AG08396 (cell line): ENCODE measurements at regions not wholly inside any gene's neighbourhood (a gene's known extent, or its start where the extent isn't known, plus 50 kb on each side); places are given as distances from the start of the nearest gene placed in this dataset.

ENCODE experiments used
- DNase-seq: peaks from one replicate; pipeline ENCODE4 v3.0.0; 2012; ENCODE audit warnings: low spot score, mixed read lengths

DNA sequence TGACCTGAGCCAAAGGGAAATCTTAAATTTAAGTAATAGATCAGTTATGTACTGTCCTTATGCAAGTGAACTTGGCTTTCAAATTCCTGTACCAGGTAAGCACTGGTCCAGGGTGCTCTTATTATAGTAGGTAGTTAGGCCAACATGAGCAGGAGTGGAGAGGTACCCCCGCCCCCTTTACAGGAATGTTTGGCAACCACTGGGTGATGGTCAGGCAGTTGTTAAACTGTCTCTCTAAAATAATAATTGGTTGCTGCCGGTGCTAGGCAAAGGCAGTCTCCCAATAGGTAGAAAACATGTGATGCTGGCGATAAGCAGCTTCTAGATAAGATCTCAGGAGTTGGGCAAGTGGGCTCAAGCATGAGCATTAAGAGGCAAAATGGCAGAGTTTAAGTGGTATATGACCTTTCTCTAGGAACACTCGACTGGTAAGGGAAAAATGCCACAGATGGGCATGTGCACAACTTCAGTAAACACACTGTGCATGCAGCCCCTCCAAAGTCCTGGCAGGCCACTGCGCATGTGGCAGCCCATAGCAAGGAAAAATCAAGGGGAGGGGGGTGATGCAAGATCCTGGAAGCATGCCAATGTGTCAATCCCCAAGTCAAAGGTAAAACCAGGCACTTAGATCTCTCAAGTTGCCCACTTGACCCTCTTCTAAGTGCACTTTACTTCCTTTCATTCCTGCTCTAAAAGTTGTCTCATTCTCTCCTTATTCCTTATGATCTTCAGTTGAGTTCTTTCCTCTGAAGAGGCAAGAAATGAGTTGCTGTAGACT is 1239.7 kb downstream of the C4orf33 start:
- DNase-seq = no peak

DNA sequence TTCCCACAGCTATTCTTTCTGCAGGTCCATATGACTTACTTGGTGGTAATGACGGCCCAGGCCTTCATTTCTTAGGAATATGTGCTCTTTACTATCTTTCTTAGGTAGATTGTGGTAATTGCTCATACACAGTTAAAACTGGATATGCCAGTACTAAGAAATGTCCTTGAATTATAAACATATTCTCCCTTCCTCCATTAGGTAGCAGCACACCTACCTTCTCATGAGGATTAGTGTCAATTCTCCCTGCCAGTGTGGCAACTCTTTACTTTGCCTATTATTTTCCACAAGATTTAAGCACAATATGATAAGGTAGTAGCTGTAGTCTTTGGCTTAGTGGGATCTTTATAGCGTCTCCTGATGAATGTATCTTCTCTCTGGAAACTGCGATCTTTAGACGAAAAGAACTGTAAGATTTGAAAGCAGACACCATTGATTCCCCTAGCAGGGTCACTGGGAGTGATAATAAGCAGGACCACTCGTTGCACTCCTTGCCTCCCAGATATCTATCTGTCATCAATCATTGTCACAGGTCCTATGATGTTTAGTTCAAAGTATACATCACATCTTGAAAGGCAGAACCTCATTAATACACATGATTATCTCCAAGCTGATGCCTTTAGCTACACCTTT is 1240.7 kb downstream of the C4orf33 start:
- peak; percentile 2 for DNase-seq

DNA sequence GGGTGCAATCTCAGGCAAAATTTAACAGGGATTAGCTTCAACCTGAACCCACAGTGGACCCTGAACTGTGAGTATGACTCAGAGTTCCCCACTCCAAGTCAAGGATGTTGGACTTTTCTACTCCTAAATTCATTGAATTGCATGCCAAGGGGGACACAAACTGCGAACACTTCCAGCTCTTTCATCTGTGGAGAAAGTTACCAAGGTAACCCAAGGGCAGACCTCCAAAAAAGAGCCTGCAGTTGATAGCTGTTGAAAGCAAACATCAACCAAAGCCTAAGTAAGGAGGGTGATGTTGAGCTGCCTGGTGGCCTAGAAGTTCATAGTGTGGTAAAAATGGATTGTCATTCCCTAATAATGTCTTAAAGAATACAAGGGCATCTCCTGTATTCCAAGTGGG is 1242.9 kb downstream of the C4orf33 start:
- DNase-seq = no peak

DNA sequence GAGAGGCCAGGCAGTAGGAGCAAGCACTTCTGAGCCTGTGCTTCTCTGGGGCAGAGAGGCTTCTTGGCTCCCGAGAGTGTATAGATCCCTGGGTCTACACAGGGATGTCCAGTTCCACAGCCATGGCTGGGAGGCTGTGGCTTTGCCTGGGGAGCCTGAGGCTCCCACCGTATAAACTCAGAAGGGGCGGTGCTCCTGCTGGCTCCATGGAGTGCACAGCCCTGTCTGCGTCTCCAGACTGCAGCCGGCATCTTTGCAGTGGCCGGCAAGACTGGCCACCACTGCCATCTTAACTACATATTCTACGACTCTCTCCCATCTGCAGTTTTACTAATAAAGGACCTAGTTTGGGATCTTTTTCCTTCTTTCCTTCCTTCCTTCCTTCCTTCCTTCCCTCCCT is 1253.8 kb downstream of the C4orf33 start:
- DNase-seq = no peak

DNA sequence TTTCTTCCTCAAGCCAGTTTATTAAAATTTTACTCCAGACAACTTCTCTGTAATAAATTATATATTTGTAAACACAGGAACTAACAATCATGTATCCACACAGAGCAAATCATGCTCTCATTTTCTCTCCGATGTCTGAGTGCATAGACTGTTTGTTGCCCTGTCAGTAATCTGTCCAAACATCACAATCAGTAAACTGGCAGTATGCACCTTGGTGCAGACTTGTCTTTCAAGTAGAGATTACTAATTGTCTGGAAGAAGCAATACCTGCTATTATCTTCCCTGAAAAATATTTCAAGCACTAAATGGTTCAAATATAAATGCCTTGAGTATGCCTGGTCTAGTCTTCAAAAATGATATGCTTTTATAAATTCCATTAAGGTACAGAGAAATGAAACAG is 1260.9 kb downstream of the C4orf33 start:
- DNase-seq = no peak

DNA sequence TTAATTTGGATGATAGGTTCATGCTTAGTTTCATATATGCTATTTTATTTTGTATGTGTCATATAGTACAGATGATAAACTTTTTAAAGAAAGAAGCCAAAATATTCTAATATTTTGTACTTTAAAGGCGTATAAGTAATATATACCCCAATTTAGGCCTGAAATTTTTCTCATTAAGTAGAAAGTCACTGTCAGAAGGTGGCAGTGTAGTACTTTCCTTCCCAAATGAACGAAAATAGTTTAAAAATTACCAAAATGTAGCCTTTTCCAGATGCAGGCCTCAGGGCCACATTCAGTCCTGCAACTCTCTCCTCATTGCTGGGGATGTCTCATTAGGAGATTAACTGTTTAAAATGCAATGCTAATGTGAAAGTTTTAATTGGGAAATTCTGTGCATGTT is 1263.6 kb downstream of the C4orf33 start:
- peak; percentile 21 for DNase-seq

DNA sequence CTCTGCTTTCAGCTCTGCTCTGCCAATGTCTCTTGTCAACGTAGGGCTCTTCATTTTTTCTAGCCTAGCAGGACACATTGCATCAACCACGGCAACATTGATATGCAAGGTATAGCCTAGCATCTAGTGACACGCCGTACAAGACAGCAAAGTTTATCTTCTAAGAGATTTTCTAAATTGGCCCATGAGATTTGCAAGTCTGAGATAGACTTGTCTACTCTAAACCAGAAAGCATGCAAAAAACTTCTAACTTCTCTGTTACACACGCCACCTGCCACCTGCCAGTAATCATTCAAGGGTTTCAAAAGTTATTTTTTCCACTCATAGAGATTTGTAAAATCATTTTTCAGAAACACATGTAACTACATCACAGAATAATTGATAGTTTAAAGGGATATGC is 1265.7 kb downstream of the C4orf33 start:
- no peak for DNase-seq

DNA sequence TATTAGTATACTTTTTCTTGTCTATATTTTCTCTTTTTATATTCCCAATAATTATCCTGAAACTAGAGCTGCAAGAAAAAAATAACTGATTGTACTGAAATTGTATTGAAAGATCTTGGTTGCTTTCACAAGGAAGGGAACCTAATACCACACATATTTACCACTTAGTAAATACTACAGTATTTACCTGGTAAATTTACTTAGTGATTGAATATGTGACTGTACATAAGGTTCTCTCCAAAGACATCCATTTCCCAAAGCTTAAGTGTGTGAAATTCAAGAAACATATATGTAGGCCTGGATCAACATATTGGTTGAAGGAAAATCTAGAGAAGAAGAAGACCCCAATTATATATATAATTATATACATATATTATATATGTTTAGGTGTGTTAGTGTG is 1272.7 kb downstream of the C4orf33 start:
- no peak for DNase-seq

DNA sequence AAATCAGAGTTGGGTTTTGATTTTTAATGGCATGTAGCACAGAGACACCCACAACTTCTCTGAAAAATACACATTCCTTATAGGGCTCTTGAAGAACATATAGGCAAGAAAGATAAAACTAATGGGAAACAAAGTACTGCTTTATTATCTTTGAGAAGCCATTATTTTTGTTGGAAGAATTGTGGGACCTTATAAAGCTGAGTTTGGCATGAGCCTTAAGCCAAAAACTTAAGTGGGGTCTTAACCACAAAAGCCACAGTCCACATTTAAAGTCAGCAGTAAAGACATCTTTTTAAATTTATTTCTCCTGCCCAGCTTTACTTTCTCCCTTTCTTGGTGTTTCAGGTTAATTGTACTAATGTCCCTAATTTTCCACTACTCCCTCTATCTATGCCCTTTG is 1297.3 kb downstream of the C4orf33 start:
- no peak for DNase-seq

DNA sequence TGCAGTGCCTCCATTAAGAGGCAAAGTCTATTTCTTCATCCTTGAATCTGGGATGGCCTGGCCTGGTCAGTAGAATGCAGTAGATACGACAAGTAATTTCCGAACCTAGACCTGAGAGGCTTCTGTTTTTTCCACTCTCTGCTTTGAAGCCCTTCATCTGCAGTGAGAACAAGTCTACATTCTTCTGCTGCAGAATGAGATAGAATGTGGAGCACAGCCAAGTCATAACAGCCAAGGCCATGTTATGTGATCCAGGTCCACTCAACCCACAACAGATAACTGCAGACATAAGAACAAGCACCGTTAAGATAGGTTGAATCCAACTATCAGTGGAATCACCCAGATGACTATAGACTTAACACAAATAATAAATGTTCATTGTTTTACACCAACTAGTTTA is 1297.7 kb downstream of the C4orf33 start:
- DNase-seq = peak; percentile 5

DNA sequence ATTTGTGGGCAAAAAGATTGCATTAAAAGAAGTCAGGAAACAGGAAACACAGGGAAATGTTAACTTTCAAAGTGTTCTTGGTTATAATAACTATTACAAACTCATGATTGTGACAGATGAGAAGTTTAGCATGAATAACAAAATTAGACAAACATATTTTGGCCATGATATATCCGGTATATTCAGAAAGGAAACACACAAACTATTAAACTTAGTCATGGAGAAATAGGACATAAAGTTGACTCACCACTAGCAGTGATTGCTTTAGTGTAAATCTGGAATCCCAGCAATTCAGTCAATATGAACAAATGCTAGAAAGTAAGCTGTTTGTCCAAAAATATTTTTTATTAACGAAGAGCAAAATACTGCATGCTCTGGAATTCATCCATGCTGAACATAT is 1299.9 kb downstream of the C4orf33 start:
- DNase-seq = peak; percentile 30

DNA sequence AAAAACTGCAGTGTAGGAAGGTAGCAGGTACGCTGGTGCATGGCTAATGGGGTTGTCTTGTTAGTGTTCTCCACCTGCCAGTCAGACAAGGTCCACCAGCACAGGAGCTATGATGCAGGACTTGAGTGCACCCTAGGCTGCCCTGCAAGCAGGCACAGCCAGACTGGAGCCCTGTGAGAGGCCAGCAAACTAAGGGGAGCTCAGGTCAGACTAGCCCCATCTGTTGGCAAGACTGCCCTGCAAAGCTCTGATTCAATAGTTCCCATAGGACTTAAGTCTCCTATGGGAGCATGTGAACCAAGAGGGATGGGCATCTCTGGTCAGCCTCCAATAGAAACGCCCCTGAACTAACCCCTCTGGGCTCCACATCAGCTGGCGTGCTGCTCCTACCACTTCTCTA is 1307.3 kb downstream of the C4orf33 start:
- DNase-seq = no peak

DNA sequence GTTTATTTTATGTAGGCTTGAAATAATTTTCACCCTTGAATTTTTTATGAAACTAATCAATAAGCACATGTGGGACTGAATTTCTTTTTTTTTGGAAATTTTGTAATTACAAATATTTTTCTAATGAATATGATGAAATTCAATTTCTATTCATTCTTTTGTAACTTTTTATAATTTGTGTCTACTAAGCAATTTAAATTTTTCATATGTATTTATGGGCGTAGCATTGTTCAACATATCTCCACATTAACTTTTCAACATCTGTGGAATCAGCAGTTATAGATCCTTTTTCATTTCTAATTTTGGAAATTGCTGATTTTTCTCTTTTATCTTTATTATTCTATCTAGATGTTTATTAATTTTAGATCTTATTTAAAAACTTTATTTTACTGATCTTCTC is 1320.3 kb downstream of the C4orf33 start:
- no peak for DNase-seq

DNA sequence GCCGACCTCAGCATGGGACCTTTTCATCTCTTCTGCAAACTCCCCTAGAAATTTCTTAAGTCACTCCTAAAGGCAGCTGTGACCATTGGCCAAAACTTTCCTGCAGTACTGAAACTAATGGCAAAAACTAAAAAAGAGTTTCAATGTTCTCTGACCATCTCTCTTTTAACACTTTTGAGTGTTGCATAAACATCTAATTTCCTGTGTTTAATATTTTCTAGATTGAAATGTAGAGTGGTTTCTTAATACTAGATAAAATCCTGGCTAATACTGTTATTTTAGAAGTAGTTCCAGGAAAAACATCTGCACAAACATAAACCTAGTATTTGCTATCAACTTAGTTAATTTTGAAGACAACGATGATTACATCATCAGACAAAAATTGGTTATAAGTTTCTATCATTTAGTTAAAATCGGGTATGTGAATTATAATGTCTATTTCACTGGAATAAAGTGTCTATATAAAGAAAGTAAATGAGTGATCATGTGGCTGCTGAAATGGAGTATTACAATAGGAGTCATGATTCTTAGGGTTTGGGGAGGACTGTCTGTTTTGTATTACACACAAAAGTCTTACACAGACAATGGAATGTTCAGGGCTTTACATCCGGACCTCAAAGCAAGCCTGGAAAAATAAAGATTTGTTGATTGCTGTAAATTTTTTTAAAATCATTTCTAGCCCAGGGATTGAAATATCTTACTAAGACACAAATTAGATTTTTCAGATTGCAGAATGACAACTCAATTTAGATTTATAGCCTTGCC is 1323.4 kb downstream of the C4orf33 start:
- DNase-seq = peak; percentile 3

DNA sequence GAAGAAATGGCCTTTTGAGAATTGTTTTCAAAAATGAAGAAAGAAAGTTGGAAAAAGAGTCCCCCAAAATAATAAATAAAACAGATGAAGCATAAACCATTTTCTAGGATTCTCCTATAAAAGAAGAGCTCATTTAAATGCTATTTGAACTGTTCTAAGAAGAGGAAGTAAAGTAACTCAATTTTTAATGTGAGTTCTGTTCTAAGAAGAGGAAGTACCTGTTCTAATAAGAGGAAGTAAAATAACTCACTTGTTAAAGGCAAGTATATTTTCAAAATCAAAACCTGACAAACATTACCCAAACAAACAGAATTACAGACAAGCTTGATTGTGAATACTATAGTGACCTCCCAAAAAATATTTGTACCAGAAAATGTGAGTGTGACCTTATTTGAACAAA is 1326.3 kb downstream of the C4orf33 start:
- DNase-seq = no peak

DNA sequence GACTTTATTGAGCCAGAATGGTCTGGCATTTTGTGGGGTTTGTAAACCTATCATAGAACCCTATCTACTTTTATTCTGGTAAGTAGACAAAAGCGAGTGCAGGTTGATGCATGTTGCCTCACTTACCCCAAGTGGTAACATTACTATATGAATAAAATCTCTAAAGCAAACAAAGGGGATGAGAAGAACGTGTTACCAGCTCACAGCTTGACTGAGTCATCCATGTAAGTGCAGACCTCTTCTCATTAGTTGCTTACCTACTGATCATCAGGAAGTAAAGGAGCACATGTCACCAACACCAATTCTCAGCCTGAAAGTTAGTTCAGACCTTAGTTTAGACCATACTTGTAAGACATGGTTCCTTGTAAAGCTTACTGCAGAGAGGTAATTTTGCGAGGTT is 1328.3 kb downstream of the C4orf33 start:
- no peak for DNase-seq

DNA sequence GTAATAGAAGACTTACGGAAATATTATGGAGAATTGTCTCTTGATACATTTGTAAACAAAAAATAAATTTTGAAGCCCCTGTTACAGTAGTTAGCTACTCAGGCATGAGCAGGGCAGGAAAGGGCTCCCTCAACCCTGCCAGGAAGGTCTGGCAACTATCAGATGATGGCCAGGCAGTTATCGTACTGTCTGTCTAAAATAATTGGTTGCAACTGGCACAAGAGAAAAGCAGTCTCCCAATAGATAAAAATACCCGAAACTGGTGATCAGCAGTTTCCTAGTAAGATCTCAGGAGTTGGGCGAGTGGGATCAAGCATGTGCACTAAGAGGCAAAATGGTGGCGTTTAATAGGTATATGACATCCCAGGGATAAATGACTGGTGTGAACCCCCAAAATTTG is 1336.3 kb downstream of the C4orf33 start:
- no peak for DNase-seq

DNA sequence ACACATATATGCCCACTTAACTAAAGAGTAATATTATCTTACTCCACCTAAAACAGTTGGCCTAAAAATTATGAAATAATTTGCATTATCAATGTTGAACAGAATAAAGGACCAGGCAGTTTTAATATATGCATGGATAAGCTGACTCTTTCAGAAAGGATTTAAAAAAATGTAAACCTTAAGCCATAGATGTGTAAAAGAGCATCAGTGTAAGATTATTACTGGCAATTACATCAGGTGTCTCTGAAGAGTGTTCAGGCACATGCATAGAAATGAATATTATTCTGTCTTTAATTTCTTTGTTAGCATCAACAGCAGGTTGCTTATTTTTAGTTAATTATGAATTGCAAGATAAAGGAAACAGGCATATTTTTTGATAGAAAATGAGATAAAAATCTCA is 1353.8 kb downstream of the C4orf33 start:
- DNase-seq = no peak

DNA sequence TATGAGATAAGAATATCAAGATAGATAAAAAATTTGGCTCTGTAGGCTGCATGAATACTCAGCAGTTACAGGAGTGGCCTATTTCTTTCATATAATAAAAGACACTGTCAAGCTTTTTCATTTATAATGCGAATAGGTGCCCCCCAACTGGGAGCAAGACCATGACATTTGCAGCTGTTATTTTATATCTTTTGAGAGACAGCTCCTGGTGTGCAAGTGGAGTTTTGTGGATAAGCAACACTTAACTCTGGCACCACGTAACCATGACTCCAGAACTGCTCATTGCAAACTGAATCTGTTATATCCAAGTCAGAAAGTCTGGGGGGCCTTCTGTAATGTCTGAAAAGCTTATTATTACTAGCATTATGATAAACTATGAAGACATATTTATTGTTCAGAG is 1372.4 kb downstream of the C4orf33 start:
- no peak for DNase-seq

DNA sequence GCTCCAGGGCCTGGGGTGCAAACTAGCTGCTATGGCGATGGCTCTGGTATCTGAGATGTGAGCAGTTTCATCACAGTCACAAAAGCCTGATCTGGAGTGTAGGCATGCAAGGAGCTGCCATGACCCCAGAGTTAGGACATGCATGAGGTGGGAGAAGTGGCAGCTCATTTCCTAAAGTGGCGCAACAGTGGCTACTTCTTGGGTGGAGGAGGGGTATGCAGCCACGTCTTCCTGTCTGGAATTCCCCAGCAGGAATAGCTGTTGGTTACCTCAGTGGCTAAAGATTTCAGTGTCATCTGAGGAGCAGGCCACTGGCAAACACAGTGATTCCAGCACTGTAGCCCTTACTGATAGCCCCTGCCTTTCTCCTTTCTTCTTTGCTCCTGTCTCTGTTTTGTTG is 1382.5 kb downstream of the C4orf33 start:
- peak; percentile 22 for DNase-seq

DNA sequence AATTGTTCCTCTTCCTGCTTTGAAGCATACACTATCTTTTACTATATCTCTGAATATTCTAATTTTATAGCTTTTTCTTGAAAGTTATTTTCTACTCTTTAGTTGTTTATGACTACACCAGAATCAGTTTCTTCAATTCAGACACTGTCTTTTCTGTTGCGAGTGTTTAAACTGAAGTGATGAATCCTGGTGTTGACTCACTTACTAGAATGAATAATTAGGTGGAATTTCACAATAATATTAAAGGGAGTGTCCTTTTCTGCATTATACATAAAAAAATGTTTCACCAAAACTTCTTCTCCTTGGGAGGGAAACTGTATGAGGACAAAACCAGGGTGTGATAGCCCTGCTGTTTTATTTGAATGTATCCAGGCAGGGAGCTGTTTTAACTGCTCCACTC is 1383.1 kb downstream of the C4orf33 start:
- DNase-seq = no peak

DNA sequence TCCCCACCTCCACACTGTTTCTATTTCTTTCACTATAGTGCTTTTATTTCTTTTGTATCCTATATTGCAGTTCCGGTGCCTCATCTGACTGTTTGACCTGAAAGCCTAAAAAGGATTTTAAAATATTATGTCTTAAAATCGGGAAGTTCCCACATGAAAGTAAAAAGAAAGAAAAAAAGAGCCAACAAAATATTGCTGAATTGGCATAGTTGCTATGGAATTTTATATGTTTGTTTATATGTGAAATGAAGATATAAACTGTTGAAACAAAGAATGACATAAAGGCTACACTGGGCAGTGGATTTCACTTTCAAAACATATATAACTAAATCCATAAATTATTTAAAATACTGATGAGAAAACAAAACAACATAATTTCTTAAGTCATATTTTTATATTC is 1383.7 kb downstream of the C4orf33 start:
- no peak for DNase-seq

DNA sequence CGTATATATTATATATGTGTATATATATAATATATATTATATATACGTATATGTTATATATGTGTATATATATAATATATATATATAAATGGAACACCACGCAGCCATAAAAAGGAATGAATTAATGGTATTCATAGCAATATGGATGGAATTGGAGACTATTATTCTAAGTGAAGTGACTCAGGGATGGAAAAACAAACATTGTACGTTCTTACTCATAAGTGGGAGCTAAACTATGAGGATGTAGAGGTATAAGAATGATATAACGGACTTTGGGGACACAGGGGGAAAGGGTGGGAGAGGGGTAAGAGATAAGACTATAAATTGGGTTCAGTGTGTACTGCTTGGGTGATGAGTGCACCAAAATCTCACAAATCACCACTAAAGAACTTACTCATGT is 1388.9 kb downstream of the C4orf33 start:
- DNase-seq = no peak
